GM19455 (cell line): ENCODE measurements at regions not wholly inside any gene's neighbourhood (a gene's known extent, or its start where the extent isn't known, plus 50 kb on each side); places are given as distances from the start of the nearest gene placed in this dataset.

Source experiments
- ATAC-seq: cut with Tn5 transposase; IDR thresholded peaks from one replicate; pipeline ENCODE4 v1.9.1; 2021; ENCODE audit not compliant: unreplicated experiment

GRCh38 chr6:156164701-156165452 is 612.3 kb upstream of the ARID1B start:
- ATAC-seq: no peak

GRCh38 chr6:156163311-156163710 is 613.9 kb upstream of the ARID1B start:
- ATAC-seq: no peak

- ATAC-seq: no peak
Measured at GRCh38 chr6:156161471-156161870, 615.7 kb upstream of the ARID1B start.

GRCh38 chr6:156160795-156161165 is 616.4 kb upstream of the ARID1B start:
- ATAC-seq: no peak

- ATAC-seq: no peak
Measured at GRCh38 chr6:156160007-156160794, 617.0 kb upstream of the ARID1B start.

GRCh38 chr6:156154896-156155295 is 622.3 kb upstream of the ARID1B start:
- no peak for ATAC-seq

- no peak for ATAC-seq
Measured at GRCh38 chr6:156150391-156150790, 626.8 kb upstream of the ARID1B start.

GRCh38 chr6:156146891-156147290 is 630.3 kb upstream of the ARID1B start:
- no peak for ATAC-seq

GRCh38 chr6:156131221-156131903 is 645.8 kb upstream of the ARID1B start:
- ATAC-seq: no peak

GRCh38 chr6:156126535-156126934 is 650.6 kb upstream of the ARID1B start:
- ATAC-seq: no peak

GRCh38 chr6:156125844-156126243 is 651.3 kb upstream of the ARID1B start:
- no peak for ATAC-seq

GRCh38 chr6:156123731-156124130 is 653.4 kb upstream of the ARID1B start:
- ATAC-seq: no peak

- ATAC-seq: no peak
Measured at GRCh38 chr6:156121973-156122372, 655.2 kb upstream of the ARID1B start.

- ATAC-seq: no peak
Measured at GRCh38 chr6:156114541-156114940, 658.9 kb upstream of the NOX3 start.

- no peak for ATAC-seq
Measured at GRCh38 chr6:156113631-156114030, 658.0 kb upstream of the NOX3 start.

GRCh38 chr6:156111913-156112312 is 656.3 kb upstream of the NOX3 start:
- no peak for ATAC-seq

GRCh38 chr6:156110249-156110648 is 654.6 kb upstream of the NOX3 start:
- no peak for ATAC-seq

GRCh38 chr6:156109713-156110112 is 654.1 kb upstream of the NOX3 start:
- ATAC-seq: no peak

GRCh38 chr6:156107624-156108101 is 652.0 kb upstream of the NOX3 start:
- ATAC-seq: no peak

GRCh38 chr6:156102129-156102528 is 646.5 kb upstream of the NOX3 start:
- ATAC-seq: no peak

- ATAC-seq: no peak
Measured at GRCh38 chr6:156098839-156099238, 643.2 kb upstream of the NOX3 start.

- no peak for ATAC-seq
Measured at GRCh38 chr6:156087487-156087886, 631.8 kb upstream of the NOX3 start.
